LNCaP clone FGC (cell line): ENCODE measurements at regions not wholly inside any gene's neighbourhood (a gene's known extent, or its start where the extent isn't known, plus 50 kb on each side); places are given as distances from the start of the nearest gene placed in this dataset.

Source experiments
- DNase-seq: peaks from one replicate; pipeline ENCODE4 v3.0.0-alpha.2; 2011; ENCODE audit warnings: low read depth
- H3K4me3 ChIP-seq: 2 replicates; pipeline ENCODE4 v1.5.1; 2011; ENCODE audit warnings: mild to moderate bottlenecking, low read depth, low read length, control low read depth
- CTCF ChIP-seq: IDR thresholded peaks from 2 replicates; pipeline ENCODE4 v1.5.1; 2012; ENCODE audit warnings: mild to moderate bottlenecking; ENCODE audit not compliant: control insufficient read depth, insufficient read depth; ENCODE audit errors: extremely low read depth

- H3K4me3 ChIP-seq, result no peak overlapping the region
- no peak for DNase-seq
- TF ChIP-seq CTCF, result no peak
These were observed 1490.8 kb upstream of the TMEM132C start for GRCh38 chr12:126776026-126776655.

- no peak for DNase-seq
- H3K4me3 ChIP-seq, result no peak overlapping the region
- no peak for TF ChIP-seq CTCF
These were observed 1486.6 kb upstream of the TMEM132C start for GRCh38 chr12:126780343-126780742.

DNA sequence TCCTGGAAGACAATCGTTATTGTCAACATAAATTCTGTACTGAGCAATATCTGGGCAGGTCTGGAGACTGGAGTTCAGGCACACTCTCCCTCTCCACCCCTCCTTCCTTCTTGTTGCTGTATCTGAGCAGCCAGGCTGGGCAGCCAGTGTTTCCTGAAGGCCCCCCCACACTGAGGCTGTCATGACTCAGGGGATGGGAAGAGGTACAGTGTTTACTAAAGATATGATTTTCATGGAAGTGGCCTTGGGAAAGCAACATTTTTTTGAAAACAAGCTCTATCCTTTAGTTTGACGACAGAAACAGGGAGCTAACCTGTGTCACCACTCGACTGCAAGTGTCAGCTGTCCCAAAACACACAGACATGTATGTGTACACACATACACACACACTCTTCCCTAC is 1485.4 kb upstream of the TMEM132C start:
- DNase-seq, result no peak
- no peak overlapping the region for H3K4me3 ChIP-seq
- no peak for TF ChIP-seq CTCF

DNA sequence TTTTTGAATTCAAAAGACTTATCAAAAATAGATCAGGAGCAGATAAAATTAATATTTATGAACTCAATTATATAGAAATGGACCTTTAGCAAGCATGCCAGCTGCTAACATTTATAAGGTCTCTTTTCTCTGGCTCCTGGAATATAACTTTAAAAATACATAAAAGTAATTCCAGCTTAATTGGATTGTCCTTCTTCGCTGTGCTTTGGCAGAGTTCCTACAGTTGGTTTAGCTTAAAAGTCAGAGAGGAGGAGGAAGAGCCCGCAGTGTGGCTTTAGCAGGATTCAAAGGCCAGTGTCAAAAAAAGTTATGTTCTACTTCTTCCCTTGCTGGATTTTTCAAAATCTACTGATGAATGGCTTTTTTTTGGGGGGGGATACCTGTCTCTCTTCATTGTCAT is 1484.9 kb upstream of the TMEM132C start:
- no peak for DNase-seq
- no peak for TF ChIP-seq CTCF
- no peak overlapping the region for H3K4me3 ChIP-seq

- peak; percentile 84 for TF ChIP-seq CTCF
- no peak overlapping the region for H3K4me3 ChIP-seq
- DNase-seq, result peak; percentile 28
These were observed 1482.5 kb upstream of the TMEM132C start for GRCh38 chr12:126784328-126784921.

DNA sequence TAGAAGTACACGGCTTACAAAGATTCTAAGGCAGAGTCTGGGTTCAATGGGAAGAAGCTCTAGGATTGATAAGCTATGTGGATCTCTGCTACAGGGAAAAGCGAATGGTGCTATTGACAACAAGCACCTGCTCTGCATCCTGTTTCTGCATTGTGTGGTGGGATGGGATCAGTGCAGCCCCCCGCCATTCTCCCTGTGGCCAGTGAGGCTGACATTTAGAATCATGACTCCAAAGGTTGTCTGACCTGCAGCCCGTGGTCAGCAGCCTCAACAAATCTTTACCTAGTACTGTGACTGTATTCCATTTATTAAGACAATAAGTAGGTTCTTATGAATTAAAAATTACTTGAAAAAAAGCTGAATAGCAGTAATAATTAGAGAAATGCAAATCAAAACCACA is 1477.0 kb upstream of the TMEM132C start:
- no peak for DNase-seq
- H3K4me3 ChIP-seq, result no peak overlapping the region
- TF ChIP-seq CTCF, result no peak

DNA sequence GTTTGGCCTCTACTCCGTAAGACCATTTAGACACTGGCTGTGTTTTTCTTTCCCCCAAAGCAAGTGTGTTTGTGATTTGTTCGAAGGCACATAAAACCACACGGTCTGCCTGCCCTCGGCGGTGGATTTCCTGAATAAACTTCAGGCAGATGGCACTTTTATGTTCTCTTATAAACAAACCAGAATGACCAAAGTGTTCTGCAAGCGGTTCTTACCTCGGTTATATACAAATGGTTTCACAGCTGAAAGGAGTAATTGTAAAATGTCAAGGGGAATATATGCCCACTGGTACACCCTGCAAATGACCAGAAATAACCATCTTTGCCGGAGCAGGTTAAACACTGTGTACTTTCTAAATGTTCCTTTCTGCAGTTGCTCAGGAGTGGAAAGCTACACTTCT is 1475.8 kb upstream of the TMEM132C start:
- no peak for DNase-seq
- no peak overlapping the region for H3K4me3 ChIP-seq
- TF ChIP-seq CTCF, result no peak
